ENCODE measurements at regions not wholly inside any gene's neighbourhood (a gene's known extent, or its start where the extent isn't known, plus 50 kb on each side); places are given as distances from the start of the nearest gene placed in this dataset.

DNA sequence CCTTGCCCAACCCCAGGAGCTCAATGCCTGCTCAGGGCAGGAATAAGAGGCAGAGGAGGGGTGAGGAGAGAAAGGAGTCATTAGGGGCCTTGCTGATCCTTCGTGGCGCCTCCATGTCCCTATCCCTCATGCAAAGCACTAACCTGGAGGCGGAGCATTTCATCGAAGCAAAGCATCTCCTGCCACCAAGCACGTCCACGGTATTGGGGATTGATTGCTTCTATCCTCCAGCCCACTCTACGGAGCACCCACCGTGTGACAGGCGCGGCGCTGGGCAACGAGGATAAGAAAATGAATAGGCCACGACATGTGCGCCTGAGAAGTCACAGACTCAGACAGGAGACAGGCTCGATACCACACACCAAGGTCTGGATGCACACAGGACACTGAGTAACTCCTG lies 67.0 kb downstream of the IGLL1 start:
- Histone ChIP-seq H3K9me3 (ENCODE audit: insufficient read depth, low read length, severe bottlenecking) (no peaks in the 10 kb centered on the region), H3K9ac (ENCODE audit: low read depth, low read length) (no peak overlapping the region), H3K4me2 (ENCODE audit: insufficient read depth, low read length) (no peak overlapping the region), H3K27me3 (ENCODE audit: insufficient read depth, low read length, poor library complexity) (no peaks in the 10 kb centered on the region), H4K20me1 (ENCODE audit: insufficient read depth, low read length) (no peaks in the 10 kb centered on the region), H3K4me3 (ENCODE audit: low read depth in 1 of 2, low read length in 2 of 2) (no peak overlapping the region), H3K27ac (ENCODE audit: low read length) (no peak overlapping the region), H3K79me2 (ENCODE audit: insufficient read depth, low read length) (no peaks in the 10 kb centered on the region), H2AFZ (ENCODE audit: low read depth, low read length) (no peak overlapping the region), H3K4me1 (ENCODE audit: insufficient read depth, low read length) (peaks cover 6% of the 10 kb centered on the region), H3K36me3 (ENCODE audit: insufficient read depth, low read length) (no peaks in the 10 kb centered on the region)
- DNase-seq, result no peak
- no peak for ATAC-seq (ENCODE audit: insufficient read depth, low read depth)
- TF ChIP-seq, protein P1, sequence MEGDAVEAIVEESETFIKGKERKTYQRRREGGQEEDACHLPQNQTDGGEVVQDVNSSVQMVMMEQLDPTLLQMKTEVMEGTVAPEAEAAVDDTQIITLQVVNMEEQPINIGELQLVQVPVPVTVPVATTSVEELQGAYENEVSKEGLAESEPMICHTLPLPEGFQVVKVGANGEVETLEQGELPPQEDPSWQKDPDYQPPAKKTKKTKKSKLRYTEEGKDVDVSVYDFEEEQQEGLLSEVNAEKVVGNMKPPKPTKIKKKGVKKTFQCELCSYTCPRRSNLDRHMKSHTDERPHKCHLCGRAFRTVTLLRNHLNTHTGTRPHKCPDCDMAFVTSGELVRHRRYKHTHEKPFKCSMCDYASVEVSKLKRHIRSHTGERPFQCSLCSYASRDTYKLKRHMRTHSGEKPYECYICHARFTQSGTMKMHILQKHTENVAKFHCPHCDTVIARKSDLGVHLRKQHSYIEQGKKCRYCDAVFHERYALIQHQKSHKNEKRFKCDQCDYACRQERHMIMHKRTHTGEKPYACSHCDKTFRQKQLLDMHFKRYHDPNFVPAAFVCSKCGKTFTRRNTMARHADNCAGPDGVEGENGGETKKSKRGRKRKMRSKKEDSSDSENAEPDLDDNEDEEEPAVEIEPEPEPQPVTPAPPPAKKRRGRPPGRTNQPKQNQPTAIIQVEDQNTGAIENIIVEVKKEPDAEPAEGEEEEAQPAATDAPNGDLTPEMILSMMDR (IDR thresholded peaks at IDR 0.05; ENCODE audit: borderline replicate concordance, extremely low read depth, low read length, poor library complexity, severe bottlenecking), result no peak

DNA sequence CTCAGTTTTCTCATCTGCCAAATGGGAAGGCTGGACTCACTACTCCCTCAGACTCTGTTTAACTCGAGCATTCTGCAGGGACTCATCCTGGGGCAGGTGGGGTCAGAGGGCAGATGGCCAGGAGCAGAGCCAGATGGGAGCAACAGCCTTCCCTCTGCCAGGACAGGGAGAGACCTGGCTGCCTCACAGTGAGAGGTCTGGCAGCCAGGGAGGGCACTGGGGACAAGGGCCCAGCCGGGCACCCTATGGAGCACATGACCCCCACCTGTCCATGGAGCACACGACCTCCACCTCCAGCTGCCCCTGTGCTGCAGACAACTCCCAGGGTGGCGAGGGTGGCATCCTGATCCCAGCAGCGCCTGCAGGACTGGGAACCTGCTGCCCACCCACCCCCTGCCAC lies 67.4 kb downstream of the IGLL1 start:
- Histone ChIP-seq H3K9ac (ENCODE audit: low read depth, low read length) (no peak overlapping the region), H3K4me1 (ENCODE audit: insufficient read depth, low read length) (peaks cover 6% of the 10 kb centered on the region), H4K20me1 (ENCODE audit: insufficient read depth, low read length) (no peaks in the 10 kb centered on the region), H3K4me2 (ENCODE audit: insufficient read depth, low read length) (no peak overlapping the region), H2AFZ (ENCODE audit: low read depth, low read length) (no peak overlapping the region), H3K79me2 (ENCODE audit: insufficient read depth, low read length) (no peaks in the 10 kb centered on the region), H3K27me3 (ENCODE audit: insufficient read depth, low read length, poor library complexity) (no peaks in the 10 kb centered on the region), H3K36me3 (ENCODE audit: insufficient read depth, low read length) (no peaks in the 10 kb centered on the region), H3K4me3 (ENCODE audit: low read depth in 1 of 2, low read length in 2 of 2) (no peak overlapping the region), H3K27ac (ENCODE audit: low read length) (no peak overlapping the region), H3K9me3 (ENCODE audit: insufficient read depth, low read length, severe bottlenecking) (no peaks in the 10 kb centered on the region)
- ATAC-seq (ENCODE audit: insufficient read depth, low read depth), result no peak
- TF ChIP-seq, protein P1 (IDR thresholded peaks at IDR 0.05; ENCODE audit: borderline replicate concordance, extremely low read depth, low read length, poor library complexity, severe bottlenecking), result no peak
- TF ChIP-seq EZH2 (IDR thresholded peaks at IDR 0.05; ENCODE audit: borderline replicate concordance, low read depth, low read length, severe bottlenecking), result no peak
- DNase-seq, result no peak

DNA sequence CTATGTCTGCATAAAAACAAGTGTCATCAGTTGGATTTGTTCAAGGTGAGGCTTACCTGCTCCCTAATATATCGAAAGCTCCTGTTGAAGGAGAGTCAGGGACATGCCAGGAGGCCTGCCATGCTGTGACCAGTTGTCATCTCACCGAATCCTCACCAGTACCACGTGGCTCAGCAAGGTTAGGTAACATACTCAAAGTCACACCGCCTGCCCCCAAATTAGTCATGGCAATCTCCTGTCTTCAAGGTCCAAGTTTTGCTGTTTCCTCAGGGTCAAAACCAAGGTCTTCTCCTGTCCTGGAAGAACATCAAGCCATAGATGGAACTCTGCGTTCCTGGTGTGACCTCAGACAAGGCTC lies 67.8 kb downstream of the IGLL1 start:
- ATAC-seq (ENCODE audit: insufficient read depth, low read depth) (no peak), DNase-seq (no peak)
- Histone ChIP-seq H3K4me3 (ENCODE audit: low read depth in 1 of 2, low read length in 2 of 2) (no peak overlapping the region), H4K20me1 (ENCODE audit: insufficient read depth, low read length) (no peaks in the 10 kb centered on the region), H3K9ac (ENCODE audit: low read depth, low read length) (no peak overlapping the region), H3K4me1 (ENCODE audit: insufficient read depth, low read length) (peaks cover 6% of the 10 kb centered on the region), H3K4me2 (ENCODE audit: insufficient read depth, low read length) (no peak overlapping the region), H3K9me3 (ENCODE audit: insufficient read depth, low read length, severe bottlenecking) (no peaks in the 10 kb centered on the region), H3K79me2 (ENCODE audit: insufficient read depth, low read length) (no peaks in the 10 kb centered on the region), H3K36me3 (ENCODE audit: insufficient read depth, low read length) (no peaks in the 10 kb centered on the region), H2AFZ (ENCODE audit: low read depth, low read length) (no peak overlapping the region), H3K27ac (ENCODE audit: low read length) (no peak overlapping the region), H3K27me3 (ENCODE audit: insufficient read depth, low read length, poor library complexity) (no peaks in the 10 kb centered on the region)
- TF ChIP-seq EZH2 (IDR thresholded peaks at IDR 0.05; ENCODE audit: borderline replicate concordance, low read depth, low read length, severe bottlenecking), result no peak
- TF ChIP-seq, protein P1 (IDR thresholded peaks at IDR 0.05; ENCODE audit: borderline replicate concordance, extremely low read depth, low read length, poor library complexity, severe bottlenecking), result no peak

Measured in DND-41 (cell line).